IPS-NIHi7 (cell line): ENCODE measurements at regions not wholly inside any gene's neighbourhood (a gene's known extent, or its start where the extent isn't known, plus 50 kb on each side); places are given as distances from the start of the nearest gene placed in this dataset.
A peak's percentile ranks its signal among the peaks of the same experiment; 100 is the strongest.

Experiments
- DNase-seq: peaks from one replicate; pipeline ENCODE4 v3.0.0; 2012; ENCODE audit warnings: mixed read lengths; ENCODE audit errors: extremely low spot score

DNA sequence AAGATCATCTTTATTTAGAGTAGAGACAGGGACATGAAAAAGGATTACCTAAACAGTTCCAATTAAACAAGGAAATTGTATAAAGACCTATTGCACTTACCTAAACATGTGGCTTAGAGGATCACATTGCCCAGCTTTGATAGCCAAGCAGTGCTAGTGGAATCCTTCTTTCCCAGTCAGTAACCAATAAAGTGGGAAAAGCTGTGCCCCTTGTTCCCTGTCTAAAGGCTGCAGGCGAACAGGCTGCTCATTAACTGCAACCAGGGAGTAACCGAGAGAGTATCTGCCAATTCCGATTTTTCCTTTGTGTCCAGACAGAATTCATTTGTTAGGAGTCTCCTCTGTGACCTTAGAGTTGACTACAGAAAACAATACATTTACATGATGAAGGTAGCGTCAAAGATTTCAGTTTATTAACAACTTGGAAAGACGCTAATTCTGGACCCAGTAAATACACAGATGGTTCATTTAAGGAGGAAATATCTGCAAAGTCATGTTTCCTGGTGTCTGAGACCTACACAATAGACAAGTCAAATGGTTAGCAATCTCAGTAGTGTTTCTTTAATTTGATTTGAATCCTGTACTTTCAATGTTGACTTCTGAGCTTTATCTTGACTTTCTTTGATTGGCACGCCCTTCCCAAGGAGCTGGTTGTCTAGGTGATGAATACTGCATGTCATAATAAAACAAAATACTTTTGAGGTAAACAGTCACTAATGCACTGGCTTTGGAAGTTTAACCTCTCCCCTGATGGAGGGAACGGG, 57.3 kb upstream of the MET start:
- no peak for DNase-seq

GRCh38 chr7:116616555-116617059, 55.4 kb upstream of the MET start:
- DNase-seq, result peak; percentile 19

DNA sequence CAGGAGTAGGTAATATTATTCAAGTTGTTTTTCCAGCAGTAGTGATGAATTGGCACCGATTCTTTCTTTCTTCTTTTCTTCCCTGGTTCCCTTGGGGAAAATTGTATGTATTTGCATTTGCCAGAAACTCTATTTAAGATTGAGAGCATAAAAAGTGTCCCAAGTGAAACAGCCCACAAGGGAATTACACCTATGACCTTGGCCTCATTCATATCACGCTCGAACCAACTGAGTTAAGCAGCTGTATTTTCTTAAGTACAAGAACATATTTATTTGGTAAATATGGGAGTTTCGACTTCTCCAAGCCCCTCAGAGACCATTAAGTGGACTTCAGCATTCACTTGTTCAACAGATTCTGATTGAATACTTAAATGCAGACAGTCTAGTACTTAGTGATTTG, 54.1 kb upstream of the MET start:
- DNase-seq, result no peak

GRCh38 chr7:116618338-116619128, 53.5 kb upstream of the MET start:
- DNase-seq, result no peak

GRCh38 chr7:116621649-116622048, 50.3 kb upstream of the MET start:
- no peak for DNase-seq
